WTC11 (cell line): ENCODE measurements at regions not wholly inside any gene's neighbourhood (a gene's known extent, or its start where the extent isn't known, plus 50 kb on each side); places are given as distances from the start of the nearest gene placed in this dataset.

ENCODE experiments used
- ATAC-seq: fragments of 200-7000 bp; cut with Tn5 transposase; 2 replicates; pipeline ENCODE4 v1.10.0; 2021; ENCODE audit warnings: mild to moderate bottlenecking, moderate library complexity
- CTCF ChIA-PET: fragments of 300-600 bp; sonication (Branson Sonifier 250); formaldehyde crosslinking; loops from one replicate; lab custom pipeline; 2021; ENCODE audit warnings: antibody characterized with exemption; lab: Charles Lee
- POLR2A ChIA-PET: fragments of 350-600 bp; sonication (Branson Sonifier 250); formaldehyde crosslinking; loops from one replicate; lab custom pipeline; 2021; ENCODE audit warnings: antibody characterized with exemption; lab: Charles Lee
- DNase-seq: peaks from one replicate; pipeline ENCODE4 v3.0.0; 2021; ENCODE audit warnings: low spot score
- H3K27ac Mint-ChIP-seq: 2 replicates; pipeline ENCODE4 v1.8.0; 2021; ENCODE audit warnings: mixed read lengths
- H3K27me3 Mint-ChIP-seq: 2 replicates; pipeline ENCODE4 v1.8.0; 2021; ENCODE audit warnings: low read depth, mild to moderate bottlenecking, moderate library complexity, mixed read lengths
- H3K36me3 Mint-ChIP-seq: 2 replicates; pipeline ENCODE4 v1.8.0; 2021; ENCODE audit warnings: mixed read lengths
- H3K4me1 Mint-ChIP-seq: 2 replicates; pipeline ENCODE4 v1.8.0; 2022; ENCODE audit warnings: mixed read lengths
- H3K4me3 Mint-ChIP-seq: 2 replicates; pipeline ENCODE4 v1.8.0; 2021; ENCODE audit warnings: mild to moderate bottlenecking, moderate library complexity, mixed read lengths
- H3K9me3 Mint-ChIP-seq: 2 replicates; pipeline ENCODE4 v1.8.0; 2021; ENCODE audit warnings: mixed read lengths
- CBFB ChIP-seq: sonication (generic); formaldehyde crosslinking; IDR thresholded peaks from 2 replicates; pipeline ENCODE4 v1.8.1; 2022; ENCODE audit warnings: mild to moderate bottlenecking, low read depth, missing genetic modification reagents
- CREB1 ChIP-seq: sonication (generic); formaldehyde crosslinking; IDR thresholded peaks from 2 replicates; pipeline ENCODE4 v1.8.0; 2023; ENCODE audit warnings: mild to moderate bottlenecking, missing genetic modification reagents
- CTCF ChIP-seq: fragments of 200-600 bp; IDR thresholded peaks from 2 replicates; pipeline ENCODE4 v1.8.0; 2022; ENCODE audit warnings: antibody characterized with exemption
- E2F4 ChIP-seq: sonication (generic); formaldehyde crosslinking; IDR thresholded peaks from 2 replicates; pipeline ENCODE4 v1.8.1; 2022; ENCODE audit warnings: low read depth, mild to moderate bottlenecking, moderate library complexity, missing genetic modification reagents, borderline replicate concordance
- E2F5 ChIP-seq: sonication (generic); formaldehyde crosslinking; IDR thresholded peaks from 2 replicates; pipeline ENCODE4 v1.8.1; 2022; ENCODE audit warnings: mild to moderate bottlenecking, moderate library complexity, missing genetic modification reagents
- EMX1 ChIP-seq: fragments of 250-450 bp; sonication (Bioruptor Pico); IDR thresholded peaks from 2 replicates; pipeline ENCODE4 v1.8.0; 2021; ENCODE audit warnings: mild to moderate bottlenecking
- ERG ChIP-seq: fragments of 250-450 bp; sonication (Bioruptor Pico); IDR thresholded peaks from 2 replicates; pipeline ENCODE4 v1.8.0; 2021; ENCODE audit warnings: mild to moderate bottlenecking
- FOXP4 ChIP-seq: sonication (generic); formaldehyde crosslinking; IDR thresholded peaks from 2 replicates; pipeline ENCODE4 v1.8.0; 2022; ENCODE audit warnings: mild to moderate bottlenecking, missing genetic modification reagents
- GABPB1 ChIP-seq: sonication (generic); formaldehyde crosslinking; IDR thresholded peaks from 2 replicates; pipeline ENCODE4 v1.8.1; 2023; ENCODE audit warnings: mild to moderate bottlenecking, missing genetic modification reagents
- IRF1 ChIP-seq: sonication (generic); formaldehyde crosslinking; IDR thresholded peaks from 2 replicates; pipeline ENCODE4 v1.8.0; 2023; ENCODE audit warnings: missing genetic modification reagents
- IRF2 ChIP-seq: sonication (generic); formaldehyde crosslinking; IDR thresholded peaks from 2 replicates; pipeline ENCODE4 v1.8.0; 2022; ENCODE audit warnings: low read depth, missing genetic modification reagents, borderline replicate concordance
- JUN ChIP-seq: sonication (generic); formaldehyde crosslinking; IDR thresholded peaks from 2 replicates; pipeline ENCODE4 v1.8.0; 2023; ENCODE audit warnings: mild to moderate bottlenecking, missing genetic modification reagents
- OVOL2 ChIP-seq: fragments of 250-450 bp; sonication (Bioruptor Pico); IDR thresholded peaks from 2 replicates; pipeline ENCODE4 v1.9.0; 2021; ENCODE audit warnings: mild to moderate bottlenecking, borderline replicate concordance
- RELA ChIP-seq: sonication (generic); formaldehyde crosslinking; IDR thresholded peaks from 2 replicates; pipeline ENCODE4 v1.8.1; 2022; ENCODE audit warnings: missing genetic modification reagents, mild to moderate bottlenecking, borderline replicate concordance
- TCF7 ChIP-seq: sonication (generic); formaldehyde crosslinking; IDR thresholded peaks from 2 replicates; pipeline ENCODE4 v1.8.0; 2022; ENCODE audit warnings: mild to moderate bottlenecking, low read depth, missing genetic modification reagents, moderate library complexity
- USF2 ChIP-seq: sonication (generic); formaldehyde crosslinking; IDR thresholded peaks from 2 replicates; pipeline ENCODE4 v1.8.1; 2023; ENCODE audit warnings: mild to moderate bottlenecking, missing genetic modification reagents, moderate library complexity
- ZBTB21 ChIP-seq: sonication (generic); formaldehyde crosslinking; IDR thresholded peaks from 2 replicates; pipeline ENCODE4 v1.8.1; 2023; ENCODE audit warnings: mild to moderate bottlenecking, missing genetic modification reagents, borderline replicate concordance
- ZNF532 ChIP-seq: fragments of 250-450 bp; sonication (Bioruptor Pico); IDR thresholded peaks from 2 replicates; pipeline ENCODE4 v1.9.0; 2021; ENCODE audit warnings: mild to moderate bottlenecking, borderline replicate concordance
- ZSCAN18 ChIP-seq: fragments of 250-450 bp; sonication (Bioruptor Pico); IDR thresholded peaks from 2 replicates; pipeline ENCODE4 v2.1.2; 2022; ENCODE audit warnings: mild to moderate bottlenecking, moderate library complexity

GRCh38 chr6:153771577-153771976 lies 267.5 kb upstream of the OPRM1 start (continued):
- TF ChIP-seq ZNF532 (CRISPR knock-in tag), result no peak
- no peak for TF ChIP-seq IRF1
- no peak for TF ChIP-seq ERG (CRISPR knock-in tag)
- no peak for TF ChIP-seq CBFB (CRISPR knock-in tag)
- TF ChIP-seq ZSCAN18 (CRISPR knock-in tag), result no peak
- TF ChIP-seq FOXP4 (CRISPR knock-in tag), result no peak
- no peak for TF ChIP-seq TCF7
- TF ChIP-seq, all 79 proteins: peak for 0

- POLR2A ChIA-PET, result interaction anchor here (0.7 kb wide), 1 partner anchor 424 kb away, joined by 3 read pairs; no protein-coding TSS in a partner anchor
- CTCF ChIA-PET, result no interaction called here
- ATAC-seq (no peak), DNase-seq (no peak)
- TF ChIP-seq CREB1 (no peak), E2F5 (CRISPR knock-in tag) (no peak), ZBTB21 (CRISPR knock-in tag) (no peak), GABPB1 (peak; percentile 42; the same call in 1 of the 2 replicates)
- H3K36me3 Mint-ChIP-seq, result no peaks in the 10 kb centered on the region
- no peak overlapping the region for H3K27ac Mint-ChIP-seq
- 0 out of 2 replicates have a peak, but pooled peaks cover 2% of the 10 kb centered on the region for H3K4me1 Mint-ChIP-seq
- no peaks in the 10 kb centered on the region for H3K27me3 Mint-ChIP-seq
- no peak overlapping the region for H3K4me3 Mint-ChIP-seq
- peaks cover 7% of the 10 kb centered on the region for H3K9me3 Mint-ChIP-seq
Measured at GRCh38 chr6:153767127-153767526, 271.9 kb upstream of the OPRM1 start.

- H3K4me3 Mint-ChIP-seq, result no peak overlapping the region
- no peak overlapping the region for H3K27ac Mint-ChIP-seq
- H3K27me3 Mint-ChIP-seq, result no peaks in the 10 kb centered on the region
- DNase-seq (no peak), ATAC-seq (no peak)
- peaks cover 4% of the 10 kb centered on the region; the same call in 1 of the 2 replicates for H3K9me3 Mint-ChIP-seq
- peaks cover 19% of the 10 kb centered on the region for H3K4me1 Mint-ChIP-seq
- H3K36me3 Mint-ChIP-seq, result no peaks in the 10 kb centered on the region
- CTCF ChIA-PET, result no interaction called here
- POLR2A ChIA-PET, result no interaction called here
- TF ChIP-seq JUN (no peak), OVOL2 (CRISPR knock-in tag) (no peak), CTCF (no peak), E2F4 (no peak), IRF2 (no peak), RELA (CRISPR knock-in tag) (no peak), USF2 (no peak), EMX1 (no peak)
Measured at GRCh38 chr6:153758516-153758915, 280.5 kb upstream of the OPRM1 start.
